DMS79 treated with DMSO at 0.1 percent for 48 hours (cell line): ENCODE measurements at regions not wholly inside any gene's neighbourhood (a gene's known extent, or its start where the extent isn't known, plus 50 kb on each side); places are given as distances from the start of the nearest gene placed in this dataset.
"Not testable (repeated sequence)": the region's sequence is repeated elsewhere in the genome, so short reads cannot be mapped to it uniquely, and the experiment has no call there.

Experiments used
- DNase-seq: peaks from one replicate; lab custom pipeline; 2025; lab: John Stamatoyannopoulos, UW

DNA sequence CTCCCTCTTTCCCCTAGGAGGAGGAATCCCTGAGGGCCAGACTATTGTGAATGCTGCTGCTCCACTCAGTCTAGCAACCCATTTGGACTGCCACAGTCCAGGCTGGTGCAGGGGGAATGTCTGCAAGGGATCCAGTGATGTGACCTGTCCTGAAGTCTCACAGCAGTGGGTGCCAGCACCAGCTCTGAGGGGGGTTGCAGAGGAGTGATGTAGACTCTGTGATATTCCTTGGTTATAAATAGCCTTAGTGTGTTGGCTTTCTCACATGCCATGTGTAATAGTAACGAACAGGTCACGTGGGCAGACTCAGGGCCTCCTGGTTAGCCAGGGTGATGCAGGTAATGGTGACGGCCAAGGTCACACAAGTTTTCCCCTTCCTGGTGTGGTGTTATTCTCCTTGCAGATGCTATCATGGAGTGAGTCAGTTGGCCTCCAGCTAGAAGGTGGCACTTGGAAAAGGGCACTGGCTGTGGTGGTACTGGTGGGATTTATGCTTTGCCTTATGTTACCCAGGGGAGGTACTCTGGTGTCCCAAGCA, 404.4 kb downstream of the UTRN start:
- no peak for DNase-seq

DNA sequence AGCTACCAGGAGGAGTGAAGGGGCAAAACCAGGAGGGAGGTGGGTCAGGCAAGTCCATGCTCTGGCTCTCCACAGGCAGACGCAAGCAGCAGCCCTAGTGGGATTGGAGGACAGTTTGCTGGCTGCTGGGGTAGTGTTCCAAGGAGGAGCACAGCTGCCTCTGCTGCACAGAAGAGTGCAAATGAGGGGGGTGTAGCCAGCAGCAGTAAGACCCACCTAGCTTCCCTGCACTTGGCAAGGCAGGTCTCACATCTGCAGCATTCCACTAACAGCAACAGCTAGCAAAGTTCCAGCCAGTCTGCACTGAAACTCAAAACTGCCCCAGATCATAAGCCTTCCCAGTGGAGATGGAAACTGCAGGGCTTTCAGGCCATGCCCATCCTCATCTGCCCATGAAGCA, 405.0 kb downstream of the UTRN start:
- DNase-seq, result no peak

DNA sequence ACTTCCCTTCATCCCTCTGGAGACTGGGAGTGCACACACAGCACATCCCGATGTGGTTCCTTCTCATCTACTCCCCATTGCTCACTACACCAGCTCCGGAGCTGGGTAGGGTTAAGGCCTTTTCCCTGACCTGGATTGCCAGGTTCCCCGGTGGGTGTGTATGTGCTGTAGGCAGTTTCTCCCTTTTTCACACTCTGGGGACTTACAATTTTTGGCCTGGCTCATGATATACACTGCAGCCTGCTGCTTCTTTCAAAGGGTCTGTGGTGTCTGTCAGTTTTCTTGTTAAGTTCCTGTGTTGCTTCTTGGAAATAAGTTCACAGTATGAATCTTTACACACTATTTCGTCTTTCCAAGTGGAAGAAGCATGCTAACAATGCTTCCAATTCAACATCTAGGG, 405.5 kb downstream of the UTRN start:
- DNase-seq, result no peak

DNA sequence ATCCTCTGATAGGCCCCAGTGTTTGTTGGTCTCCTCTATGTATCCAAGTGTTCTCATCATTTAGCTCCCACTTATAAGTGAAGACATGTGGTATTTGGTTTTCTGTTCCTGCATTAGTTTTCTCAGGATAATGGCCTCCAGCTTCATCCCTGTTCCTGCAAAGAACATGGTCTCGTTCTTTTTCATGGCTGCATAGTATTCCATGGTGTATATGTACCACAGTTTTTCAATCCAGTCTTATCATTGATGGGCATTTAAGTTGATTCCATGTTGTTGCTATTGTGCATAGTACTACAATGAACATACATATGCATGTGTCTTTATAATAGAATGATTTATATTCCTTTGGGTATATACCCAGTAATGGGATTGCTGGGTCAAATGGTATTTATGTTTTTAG, 406.9 kb downstream of the UTRN start:
- not testable (repeated sequence) for DNase-seq

DNA sequence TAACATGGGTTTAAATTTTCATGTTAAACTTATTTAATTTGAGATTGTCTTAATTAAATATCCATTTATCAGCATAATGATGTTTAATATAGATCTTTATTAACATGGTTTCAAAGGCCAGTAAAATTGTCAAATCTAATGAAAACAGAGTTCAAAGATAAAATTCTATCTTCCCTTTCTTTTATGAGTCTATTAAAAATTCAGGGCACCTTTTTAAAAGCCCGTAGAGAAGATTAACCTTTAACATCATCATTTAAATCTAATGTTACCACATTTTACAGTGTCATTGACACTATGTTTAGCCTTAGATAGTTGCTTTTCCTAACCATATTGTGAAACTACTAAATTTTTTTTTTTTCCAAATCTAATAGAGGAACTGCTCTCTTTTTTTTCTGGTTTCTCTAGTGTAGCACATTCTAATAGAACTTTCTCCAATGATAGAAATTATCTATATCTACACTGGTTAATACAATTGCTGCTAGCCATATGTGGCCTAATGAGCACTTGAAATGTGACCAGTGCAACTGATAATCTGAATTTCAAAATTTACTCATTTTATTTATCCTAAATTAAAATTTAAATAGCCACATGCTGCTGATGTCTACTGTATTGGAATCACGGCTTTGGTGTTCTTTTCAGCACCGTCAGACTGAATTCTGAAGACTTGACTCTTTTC, 410.9 kb downstream of the UTRN start:
- DNase-seq, result no peak

DNA sequence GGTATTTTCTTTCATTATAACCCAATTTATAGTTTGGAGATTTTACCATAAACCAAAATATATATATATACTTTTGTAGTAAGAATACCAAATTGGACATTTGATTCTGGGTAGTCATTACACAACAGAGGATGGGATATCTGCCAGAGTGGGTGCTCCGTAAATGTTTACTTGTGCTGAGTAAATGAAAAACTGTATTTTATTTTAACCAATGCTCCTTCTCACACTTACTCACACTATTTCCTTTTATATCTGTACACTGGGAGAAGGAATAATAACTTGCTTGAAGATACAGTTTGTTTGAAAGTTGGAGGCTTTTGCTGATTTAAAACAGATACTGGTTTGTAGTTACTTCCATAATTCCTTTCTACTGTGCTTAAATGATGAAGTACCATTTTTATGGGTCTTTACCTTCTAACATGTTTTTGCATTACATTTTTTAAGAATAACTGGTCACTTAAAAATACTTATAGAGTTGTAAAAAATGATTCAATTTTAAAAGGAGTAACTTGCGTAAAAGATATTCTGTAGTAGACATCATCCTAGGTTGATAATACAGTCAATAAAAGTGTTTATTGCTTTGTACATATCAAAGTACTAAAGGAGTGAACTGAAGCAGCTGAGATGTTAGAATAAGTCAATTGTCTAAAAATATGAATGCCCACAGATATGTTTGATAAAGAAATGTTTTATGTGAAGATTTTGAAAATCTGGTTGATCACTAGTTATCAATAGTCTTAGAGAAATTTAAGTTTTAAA, 411.7 kb downstream of the UTRN start:
- DNase-seq, result no peak

DNA sequence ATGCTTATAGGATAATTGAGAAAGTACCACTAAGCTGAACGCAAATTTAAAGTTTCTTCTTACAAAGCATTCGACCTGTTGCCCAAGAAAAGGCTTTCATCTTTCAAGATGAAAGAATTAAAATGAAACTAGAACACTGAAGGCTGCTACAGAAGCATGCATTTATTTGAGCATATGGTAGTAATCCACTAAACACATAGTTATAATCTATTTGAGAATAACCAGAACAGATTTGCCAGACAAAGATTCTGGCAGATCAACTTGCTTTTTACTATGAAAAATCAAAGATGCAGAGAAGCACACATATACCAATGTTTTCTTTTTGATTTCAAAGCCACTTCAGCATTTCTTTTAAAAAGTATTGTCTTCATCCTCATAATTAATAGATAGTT, 412.2 kb downstream of the UTRN start:
- no peak for DNase-seq

DNA sequence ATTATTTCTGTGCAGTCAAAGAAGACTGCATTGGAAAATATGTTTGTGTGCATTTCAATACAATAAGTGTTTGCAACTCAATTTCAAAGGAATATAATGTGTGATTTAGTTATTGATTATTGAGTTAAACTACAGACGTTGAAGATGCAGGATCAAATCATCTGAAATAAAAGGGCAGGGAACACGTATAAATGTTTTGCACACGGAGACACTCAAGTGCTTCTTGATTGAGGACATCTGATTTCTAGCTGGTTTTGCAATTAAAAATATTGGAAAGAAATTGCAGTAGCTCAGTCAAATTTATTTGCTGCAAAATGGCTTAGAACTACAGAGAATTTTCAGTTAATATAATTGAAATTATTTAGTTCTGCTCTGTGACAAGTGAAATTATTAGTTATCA, 412.7 kb downstream of the UTRN start:
- DNase-seq, result no peak

DNA sequence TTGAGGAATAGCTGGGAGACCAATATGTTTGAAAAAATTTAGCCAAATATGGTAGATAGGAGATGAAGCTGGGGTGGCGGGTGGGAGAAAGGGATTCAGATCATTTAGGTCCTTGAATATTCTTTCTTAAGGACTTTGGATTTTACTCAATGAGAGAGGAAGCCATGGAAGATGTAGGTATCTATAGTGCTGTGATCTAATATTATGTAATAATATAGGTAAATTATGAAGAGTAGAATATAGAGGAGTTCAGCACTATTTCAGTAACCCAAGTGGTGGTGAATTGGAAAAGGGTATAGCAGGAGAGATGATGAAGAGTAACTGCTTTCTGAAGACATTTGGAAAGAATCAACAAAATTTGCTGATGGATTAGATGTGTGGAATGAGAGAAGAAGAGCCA, 417.6 kb downstream of the UTRN start:
- DNase-seq, result no peak

DNA sequence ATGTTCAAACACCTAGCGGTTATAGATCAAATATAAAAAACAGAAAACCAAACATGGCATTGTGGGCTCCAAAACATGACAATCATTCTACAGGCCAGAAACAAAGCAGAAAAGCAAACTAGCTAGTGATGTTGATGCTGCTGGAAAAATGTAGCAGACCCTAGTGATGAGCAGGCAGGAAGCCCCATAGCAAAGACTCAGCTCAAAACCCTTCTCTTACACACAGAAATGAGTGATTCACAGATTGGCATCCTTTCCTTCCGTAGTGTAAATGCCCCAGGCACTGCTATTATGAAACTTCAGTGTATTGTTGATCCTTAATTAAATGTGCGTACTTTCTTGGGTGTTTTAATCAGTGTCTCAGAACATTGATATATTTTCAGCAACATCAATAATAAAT, 425.1 kb downstream of the UTRN start:
- DNase-seq, result no peak

DNA sequence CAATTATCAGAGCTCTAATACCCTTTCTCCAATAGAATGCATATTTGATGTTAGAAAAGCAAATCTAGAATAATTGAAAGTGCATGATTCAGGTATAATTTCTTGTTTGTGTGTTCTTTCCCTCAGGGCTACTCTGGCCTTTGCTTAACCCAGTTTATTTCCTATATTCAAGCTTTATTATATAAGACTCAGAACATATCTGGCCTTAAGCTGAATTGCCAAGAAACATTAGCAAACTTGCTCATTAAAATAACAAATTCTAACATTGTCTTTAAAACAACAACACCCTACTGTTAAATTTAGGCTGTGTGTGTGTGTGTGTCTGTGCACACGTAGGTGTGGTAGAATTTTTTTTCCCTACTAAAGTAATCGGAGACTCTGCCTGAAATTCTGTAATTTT, 426.5 kb downstream of the UTRN start:
- no peak for DNase-seq

DNA sequence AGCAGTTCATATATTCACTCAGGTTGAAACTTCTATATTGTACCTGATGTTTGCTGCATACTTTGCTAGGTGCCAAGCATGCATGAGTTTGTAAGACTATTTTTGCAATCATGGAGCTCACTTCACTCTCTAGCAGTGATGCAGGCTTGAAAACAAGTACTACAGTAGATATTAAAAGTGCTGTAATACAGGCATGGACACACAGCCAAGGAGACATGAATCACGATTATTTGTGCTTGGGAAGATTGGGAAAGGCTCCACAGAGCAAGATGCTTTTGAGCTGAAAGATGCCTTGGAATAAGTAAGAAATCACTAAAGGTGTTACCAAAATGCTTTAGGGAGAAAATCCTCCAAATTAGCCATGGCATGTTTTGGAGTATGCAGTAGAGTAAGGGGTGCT, 427.4 kb downstream of the UTRN start:
- no peak for DNase-seq

DNA sequence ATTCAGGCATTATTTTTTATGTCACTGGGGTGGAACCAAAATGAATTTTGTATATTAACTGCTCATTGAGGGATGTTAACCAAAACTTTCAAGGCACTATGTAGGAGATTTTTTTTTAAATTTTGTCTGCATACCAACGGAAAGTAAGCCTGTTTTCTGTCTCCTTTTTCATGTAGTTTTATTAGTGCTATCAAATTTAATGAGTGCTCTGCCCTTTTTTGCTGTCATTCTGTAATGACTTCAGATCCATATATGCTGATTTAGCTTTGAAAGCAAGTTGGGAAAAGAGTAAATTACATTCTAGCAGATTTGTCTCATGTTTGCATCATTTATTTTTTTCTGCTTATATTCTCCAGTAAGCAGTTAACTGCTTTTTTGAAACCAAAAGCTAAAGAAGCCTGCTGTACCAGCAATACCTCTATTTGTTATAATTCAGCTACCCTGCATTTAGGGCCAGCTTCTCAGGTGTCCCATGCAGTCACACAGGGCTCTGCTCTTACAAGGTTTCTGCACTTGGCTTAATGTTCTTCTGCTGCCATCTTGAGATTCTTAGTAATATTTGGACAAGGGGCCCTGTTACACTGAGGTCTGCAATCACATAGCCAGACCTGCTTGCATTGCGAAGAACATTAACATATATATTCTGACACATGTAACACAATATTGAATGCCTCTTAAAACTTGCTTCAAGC, 429.0 kb downstream of the UTRN start:
- DNase-seq, result no peak

DNA sequence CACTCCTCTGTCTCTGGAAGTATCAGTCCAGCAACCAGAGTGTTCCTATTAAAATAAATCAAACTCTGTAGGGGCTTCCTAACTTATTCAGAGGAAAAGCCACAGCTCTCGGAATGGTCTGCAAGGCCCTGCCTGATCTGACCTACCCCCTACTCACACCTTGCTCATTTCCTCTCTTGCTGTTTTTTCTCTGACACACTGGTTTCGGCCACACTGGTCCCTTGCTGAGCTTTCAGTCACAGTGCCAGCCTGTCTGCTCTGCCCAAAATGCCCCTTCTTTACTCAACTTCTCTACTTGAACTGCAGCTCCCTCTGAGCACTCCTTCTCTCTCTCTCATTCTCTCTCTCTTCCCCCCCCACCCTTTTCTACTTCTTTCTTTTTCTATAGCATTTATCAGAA, 430.2 kb downstream of the UTRN start:
- DNase-seq, result no peak

DNA sequence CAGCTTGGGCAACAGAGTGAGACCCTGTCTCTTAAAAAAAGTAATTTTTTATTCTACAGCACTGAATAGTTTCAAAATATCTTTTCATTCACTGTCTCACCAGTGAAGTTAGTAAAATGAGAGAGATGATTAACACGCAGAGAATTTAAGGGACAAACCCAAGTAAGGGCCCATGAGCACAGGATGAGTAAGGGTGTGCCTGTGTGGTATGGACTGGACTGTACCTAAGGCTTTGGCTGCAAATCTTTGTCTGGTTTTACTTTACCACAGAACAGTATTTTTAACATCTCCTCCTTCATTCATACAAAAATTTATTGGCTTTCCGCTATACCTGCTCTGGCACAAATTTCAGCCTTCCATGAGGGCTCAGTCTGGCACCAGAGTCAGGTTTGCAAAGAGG, 433.3 kb downstream of the UTRN start:
- DNase-seq, result no peak

DNA sequence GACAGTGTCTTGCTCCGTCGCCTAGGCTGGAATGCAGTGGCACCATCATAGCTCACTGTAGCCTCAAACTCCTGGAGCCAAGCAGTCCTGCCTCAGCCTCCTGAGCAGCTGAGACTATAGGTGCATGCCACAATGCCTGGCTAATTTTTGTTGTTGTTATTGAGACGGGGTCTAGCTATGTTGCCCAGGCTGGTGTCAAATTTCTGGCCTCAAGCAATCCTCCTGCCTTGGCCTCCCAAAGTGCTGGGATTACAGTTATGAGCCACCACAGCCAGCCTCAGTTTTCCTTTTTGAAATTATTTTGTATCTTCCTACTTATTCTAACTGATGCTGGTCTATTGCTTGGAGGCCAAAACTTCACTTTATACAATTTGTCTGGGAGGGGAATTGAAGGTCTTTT, 436.1 kb downstream of the UTRN start:
- no peak for DNase-seq

DNA sequence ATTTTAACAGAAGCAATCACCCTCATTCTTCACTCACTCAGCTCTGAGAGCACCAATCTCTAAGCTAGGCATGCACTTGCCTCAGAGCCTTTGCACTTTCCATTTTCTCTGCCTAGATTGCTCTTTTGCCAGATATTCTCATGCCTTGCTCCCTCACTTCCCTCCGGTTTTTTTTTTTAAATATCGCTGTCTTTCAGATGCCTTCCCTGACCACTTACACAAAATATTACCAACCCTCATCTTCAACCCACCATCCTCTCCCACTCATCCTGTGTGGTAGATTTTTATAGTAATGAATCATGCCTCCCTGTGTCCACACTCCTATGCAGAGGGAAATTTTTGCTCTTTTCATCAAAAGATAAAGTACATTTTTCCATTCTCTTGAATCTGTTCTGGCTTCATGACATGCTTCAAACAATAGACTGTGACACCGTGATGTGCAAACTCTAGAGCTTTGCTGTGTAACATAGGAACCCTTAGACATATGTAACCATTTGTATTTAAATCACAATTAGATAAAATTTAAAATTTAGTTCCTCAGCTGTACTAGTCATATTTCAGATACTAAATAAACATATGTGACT, 437.1 kb downstream of the UTRN start:
- no peak for DNase-seq

DNA sequence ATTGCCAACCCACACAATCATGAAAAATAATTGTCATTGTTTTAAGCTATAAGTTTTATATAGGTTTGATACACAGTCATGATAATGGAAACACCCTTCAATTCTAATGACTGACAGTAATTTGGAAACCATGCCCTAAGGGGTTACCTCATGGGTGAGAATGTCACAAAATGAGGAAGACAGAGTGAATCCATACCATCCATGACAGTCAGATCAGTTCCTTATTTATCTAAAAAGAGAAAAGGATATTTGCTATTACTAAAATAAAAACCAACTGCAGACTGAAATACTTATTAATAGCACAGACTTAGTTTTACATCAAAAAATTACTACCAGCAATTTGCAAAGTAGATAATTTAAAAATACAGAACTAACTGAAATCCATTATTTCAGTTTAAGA, 437.8 kb downstream of the UTRN start:
- DNase-seq, result no peak

DNA sequence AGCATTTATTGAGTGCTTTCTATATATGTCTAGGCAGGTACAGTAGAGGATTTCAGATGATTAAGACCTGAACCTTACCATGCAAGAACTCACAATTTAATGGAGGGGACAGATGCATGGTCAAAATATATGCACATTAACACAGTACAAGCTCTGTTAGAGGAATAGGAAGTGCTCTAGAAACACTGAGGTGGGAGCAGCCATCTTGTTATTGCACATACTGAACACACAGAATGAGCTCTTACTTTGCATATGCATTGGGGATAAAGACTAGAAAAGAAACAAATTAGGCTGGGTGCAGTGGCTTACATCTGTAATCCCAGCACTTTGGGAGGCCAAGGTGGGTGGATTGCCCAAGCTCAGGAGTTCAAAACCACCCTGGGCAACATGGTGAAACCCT, 438.3 kb downstream of the UTRN start:
- no peak for DNase-seq

DNA sequence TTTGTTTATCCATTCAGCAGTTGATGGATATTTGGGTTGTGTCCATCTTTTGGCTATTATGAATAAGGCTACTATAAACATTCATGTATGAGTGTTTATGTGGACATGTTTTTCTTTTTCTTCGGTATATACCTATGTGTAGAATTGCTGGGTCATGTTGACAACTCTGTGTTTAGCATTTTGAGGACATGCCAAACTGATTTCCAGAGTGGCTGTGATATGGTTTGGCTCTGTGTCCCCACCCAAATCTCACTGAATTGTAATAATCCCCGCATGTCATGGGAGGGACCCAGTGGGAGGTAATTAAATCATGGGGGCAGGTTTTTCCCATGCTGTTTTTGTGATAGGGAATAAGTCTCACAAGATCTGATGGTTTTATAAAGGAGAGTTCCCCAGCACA, 439.7 kb downstream of the UTRN start:
- no peak for DNase-seq

DNA sequence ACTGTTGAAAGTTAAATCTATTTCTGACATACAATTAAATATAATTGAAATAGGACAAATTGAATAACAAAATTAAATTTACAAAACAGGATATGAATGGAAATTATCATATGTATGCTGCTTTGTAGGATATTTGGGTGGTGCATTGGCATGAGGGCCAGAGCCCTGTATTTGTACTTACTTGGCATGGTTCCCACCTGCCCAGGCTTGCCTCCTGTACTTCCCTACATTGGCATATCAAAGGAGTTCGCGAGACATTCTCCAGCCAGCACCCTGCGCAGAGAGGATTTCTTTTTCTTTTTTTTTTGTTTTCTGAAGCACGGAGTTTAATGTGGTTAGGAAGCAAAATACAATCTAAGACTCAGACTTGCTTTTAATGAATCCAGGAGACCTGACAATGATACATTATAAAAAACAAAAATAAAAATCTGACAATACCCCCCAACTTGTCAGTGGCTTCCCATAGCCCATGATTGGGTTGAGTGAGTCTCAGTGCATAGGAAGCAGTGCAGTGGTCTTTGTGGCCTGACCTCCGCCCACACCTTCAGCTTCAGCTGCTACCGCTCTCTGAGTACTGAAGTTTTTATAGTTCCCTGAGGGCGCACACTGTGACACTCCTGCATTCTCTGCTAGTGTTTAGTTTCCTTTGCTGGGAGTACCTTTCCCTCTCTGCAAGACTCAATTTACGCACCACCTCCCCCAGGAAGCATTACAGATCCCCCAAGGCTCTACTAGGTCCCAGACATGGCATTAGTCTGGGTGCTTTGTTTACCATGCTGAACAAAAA, 440.8 kb downstream of the UTRN start:
- DNase-seq, result no peak

DNA sequence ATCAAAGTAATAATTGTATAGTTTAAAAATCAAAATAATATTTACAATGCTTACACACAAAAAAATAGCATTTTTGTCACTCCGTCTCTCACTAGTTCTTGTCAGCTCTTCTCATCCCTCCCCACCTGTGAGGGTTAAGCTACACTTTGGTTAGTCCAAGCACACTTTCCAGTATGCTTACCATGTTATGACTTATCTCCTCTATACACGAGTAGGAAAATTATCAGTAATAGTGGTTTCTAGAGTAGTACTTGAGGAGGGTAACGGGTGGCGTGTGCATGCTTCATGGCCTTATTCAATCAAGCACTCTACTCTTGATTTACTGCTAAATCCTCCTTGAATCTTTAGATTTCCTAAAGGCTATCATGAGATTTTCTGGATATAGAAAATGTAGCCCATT, 443.7 kb downstream of the UTRN start:
- no peak for DNase-seq
